ENCODE measurements at regions not wholly inside any gene's neighbourhood (a gene's known extent, or its start where the extent isn't known, plus 50 kb on each side); places are given as distances from the start of the nearest gene placed in this dataset.

DNA sequence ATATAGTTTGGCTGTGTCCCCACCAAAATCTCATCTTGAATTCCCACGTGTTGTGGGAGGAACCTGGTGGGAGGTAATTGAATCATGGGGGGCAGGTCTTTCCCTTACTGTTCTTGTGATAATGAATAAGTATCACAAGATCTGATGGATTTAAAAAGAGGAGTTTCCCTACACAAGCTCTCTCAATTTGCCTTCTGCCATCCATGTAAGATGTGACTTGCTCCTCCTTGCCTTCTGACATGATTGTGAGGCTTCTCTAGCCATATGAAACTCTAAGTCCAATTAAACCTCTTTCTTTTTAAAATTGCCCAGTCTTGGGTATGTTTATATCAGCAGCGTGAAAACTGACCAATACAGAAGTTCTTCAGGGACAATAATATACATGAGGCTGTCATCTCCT, 425.1 kb downstream of the PABPC4L start:
- ChIA-PET CTCF (no interaction called here), POLR2A (no interaction called here)
- DNase-seq (ENCODE audit: extremely low spot score) = no peak

DNA sequence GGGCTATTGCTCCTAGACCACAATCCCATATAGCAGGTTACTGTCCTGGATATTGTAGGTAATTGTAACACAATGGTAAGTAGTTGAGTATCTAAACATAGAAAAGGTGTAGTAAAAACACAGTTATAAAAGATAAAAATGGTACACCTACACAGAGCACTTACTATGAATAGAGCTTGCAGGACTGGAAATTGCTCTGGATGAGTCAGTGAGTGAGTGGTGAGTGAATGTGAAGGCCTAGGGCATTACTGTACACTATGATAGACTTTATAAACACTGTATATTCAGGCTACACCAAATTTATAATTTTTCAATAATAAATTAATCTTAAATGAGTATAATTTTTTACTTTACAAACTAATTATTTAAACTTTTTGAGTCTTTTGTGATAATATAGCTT, 425.7 kb downstream of the PABPC4L start:
- POLR2A ChIA-PET = no interaction called here
- CTCF ChIA-PET = no interaction called here
- no peak for DNase-seq (ENCODE audit: extremely low spot score)
- TF ChIP-seq FOXK2 (IDR thresholded peaks at IDR 0.05) = no peak
- no peak for TF ChIP-seq ARNT (IDR thresholded peaks at IDR 0.05)
- TF ChIP-seq SUZ12 (IDR thresholded peaks at IDR 0.05) = no peak
- TF ChIP-seq NFRKB (IDR thresholded peaks at IDR 0.05) = no peak
- TF ChIP-seq, protein P1, sequence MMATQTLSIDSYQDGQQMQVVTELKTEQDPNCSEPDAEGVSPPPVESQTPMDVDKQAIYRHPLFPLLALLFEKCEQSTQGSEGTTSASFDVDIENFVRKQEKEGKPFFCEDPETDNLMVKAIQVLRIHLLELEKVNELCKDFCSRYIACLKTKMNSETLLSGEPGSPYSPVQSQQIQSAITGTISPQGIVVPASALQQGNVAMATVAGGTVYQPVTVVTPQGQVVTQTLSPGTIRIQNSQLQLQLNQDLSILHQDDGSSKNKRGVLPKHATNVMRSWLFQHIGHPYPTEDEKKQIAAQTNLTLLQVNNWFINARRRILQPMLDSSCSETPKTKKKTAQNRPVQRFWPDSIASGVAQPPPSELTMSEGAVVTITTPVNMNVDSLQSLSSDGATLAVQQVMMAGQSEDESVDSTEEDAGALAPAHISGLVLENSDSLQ (IDR thresholded peaks at IDR 0.05) = no peak
- TF ChIP-seq LEF1 (IDR thresholded peaks at IDR 0.05; ENCODE audit: borderline replicate concordance) = no peak

More for the DNA sequence above, 425.1 kb downstream of the PABPC4L start:
- TF ChIP-seq BHLHE40 (IDR thresholded peaks at IDR 0.05; ENCODE audit: borderline replicate concordance) = no peak
- TF ChIP-seq L3MBTL2 (conservative IDR thresholded peaks at IDR 0.05) = no peak
- no peak for TF ChIP-seq SP1 (IDR thresholded peaks at IDR 0.05)
- TF ChIP-seq LEF1 (IDR thresholded peaks at IDR 0.05; ENCODE audit: borderline replicate concordance) = no peak
- no peak for TF ChIP-seq NFRKB (IDR thresholded peaks at IDR 0.05)
- no peak for TF ChIP-seq SUZ12 (IDR thresholded peaks at IDR 0.05)
- TF ChIP-seq FOXK2 (IDR thresholded peaks at IDR 0.05) = no peak
- no peak for TF ChIP-seq ARNT (IDR thresholded peaks at IDR 0.05)
- no peak for TF ChIP-seq FOXA1 (IDR thresholded peaks at IDR 0.05)
- TF ChIP-seq TARDBP (IDR thresholded peaks at IDR 0.05) = no peak
- no peak for TF ChIP-seq ELF4 (IDR thresholded peaks at IDR 0.05)
- TF ChIP-seq ZNF384 (IDR thresholded peaks at IDR 0.05) = no peak
- TF ChIP-seq, protein P1 (IDR thresholded peaks at IDR 0.05) = no peak
- TF ChIP-seq HDGF (IDR thresholded peaks at IDR 0.05; ENCODE audit: borderline replicate concordance) = no peak
- TF ChIP-seq CTBP1 (IDR thresholded peaks at IDR 0.05; ENCODE audit: borderline replicate concordance) = no peak
- TF ChIP-seq FOXM1 (IDR thresholded peaks at IDR 0.05; ENCODE audit: borderline replicate concordance) = no peak

DNA sequence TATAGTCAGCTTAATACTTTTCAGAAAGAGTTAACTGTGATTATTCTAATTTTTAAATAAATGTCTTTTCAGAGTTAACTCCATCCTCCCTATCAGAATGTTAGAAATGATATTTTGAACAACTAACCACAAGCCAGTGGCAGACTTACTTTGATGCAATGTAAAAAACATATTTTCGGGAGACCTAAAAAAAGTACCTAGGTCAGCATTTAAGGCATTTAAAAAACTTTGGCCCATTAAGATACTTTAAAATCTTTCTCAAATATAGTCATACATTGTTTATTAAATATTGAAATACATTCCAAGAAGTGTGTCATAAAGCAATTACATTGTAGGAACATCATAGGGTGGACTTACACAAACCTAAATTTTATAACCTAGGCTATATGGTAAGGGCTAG, 426.1 kb downstream of the PABPC4L start:
- no peak for DNase-seq (ENCODE audit: extremely low spot score)
- CTCF ChIA-PET = no interaction called here
- POLR2A ChIA-PET = no interaction called here
- TF ChIP-seq TARDBP (IDR thresholded peaks at IDR 0.05) (no peak), BHLHE40 (IDR thresholded peaks at IDR 0.05; ENCODE audit: borderline replicate concordance) (no peak), CTBP1 (IDR thresholded peaks at IDR 0.05; ENCODE audit: borderline replicate concordance) (no peak), ARNT (IDR thresholded peaks at IDR 0.05) (no peak), LEF1 (IDR thresholded peaks at IDR 0.05; ENCODE audit: borderline replicate concordance) (no peak), FOXM1 (IDR thresholded peaks at IDR 0.05; ENCODE audit: borderline replicate concordance) (no peak), NFRKB (IDR thresholded peaks at IDR 0.05) (no peak), L3MBTL2 (conservative IDR thresholded peaks at IDR 0.05) (no peak), ZNF384 (IDR thresholded peaks at IDR 0.05) (no peak), SUZ12 (IDR thresholded peaks at IDR 0.05) (no peak), FOXK2 (IDR thresholded peaks at IDR 0.05) (no peak), ELF4 (IDR thresholded peaks at IDR 0.05) (no peak), HDGF (IDR thresholded peaks at IDR 0.05; ENCODE audit: borderline replicate concordance) (no peak), FOXA1 (IDR thresholded peaks at IDR 0.05) (no peak), SP1 (IDR thresholded peaks at IDR 0.05) (no peak)
- TF ChIP-seq, protein P1 (IDR thresholded peaks at IDR 0.05) = no peak

DNA sequence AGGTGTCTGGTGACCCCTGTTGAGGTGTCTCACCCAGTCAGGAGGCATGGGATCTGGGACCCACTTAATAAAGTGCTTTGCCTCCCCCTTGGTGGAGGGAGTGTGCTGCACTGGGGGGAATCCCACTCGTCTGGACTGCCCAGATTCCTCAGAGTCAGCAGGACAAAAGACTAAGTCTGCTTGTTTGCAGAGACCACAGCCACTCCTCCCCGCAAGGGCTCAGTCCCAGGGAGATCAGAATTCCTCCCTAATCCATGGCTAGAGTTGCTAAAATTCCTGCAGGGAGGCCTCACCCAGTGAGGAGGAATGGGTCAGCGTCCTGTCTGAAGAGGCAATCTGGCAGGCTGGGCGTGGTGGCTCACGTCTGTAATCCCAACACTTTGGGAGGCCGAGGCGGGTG, 442.2 kb downstream of the PABPC4L start:
- TF ChIP-seq FOXM1 (IDR thresholded peaks at IDR 0.05; ENCODE audit: borderline replicate concordance) = no peak
- TF ChIP-seq FOXA1 (IDR thresholded peaks at IDR 0.05) = no peak
- TF ChIP-seq BHLHE40 (IDR thresholded peaks at IDR 0.05; ENCODE audit: borderline replicate concordance) = no peak
- TF ChIP-seq FOXK2 (IDR thresholded peaks at IDR 0.05) = no peak
- no peak for TF ChIP-seq L3MBTL2 (conservative IDR thresholded peaks at IDR 0.05)
- TF ChIP-seq ZNF384 (IDR thresholded peaks at IDR 0.05) = no peak
- no peak for TF ChIP-seq ARNT (IDR thresholded peaks at IDR 0.05)
- TF ChIP-seq LEF1 (IDR thresholded peaks at IDR 0.05; ENCODE audit: borderline replicate concordance) = no peak
- TF ChIP-seq SP1 (IDR thresholded peaks at IDR 0.05) = no peak
- TF ChIP-seq HDGF (IDR thresholded peaks at IDR 0.05; ENCODE audit: borderline replicate concordance) = no peak
- TF ChIP-seq, protein P1 (IDR thresholded peaks at IDR 0.05) = no peak
- no peak for TF ChIP-seq CTBP1 (IDR thresholded peaks at IDR 0.05; ENCODE audit: borderline replicate concordance)
- TF ChIP-seq ELF4 (IDR thresholded peaks at IDR 0.05) = no peak
- no peak for TF ChIP-seq SUZ12 (IDR thresholded peaks at IDR 0.05)
- no peak for TF ChIP-seq TARDBP (IDR thresholded peaks at IDR 0.05)
- no peak for TF ChIP-seq NFRKB (IDR thresholded peaks at IDR 0.05)
- POLR2A ChIA-PET = no interaction called here
- CTCF ChIA-PET = no interaction called here
- DNase-seq (ENCODE audit: extremely low spot score) = no peak

DNA sequence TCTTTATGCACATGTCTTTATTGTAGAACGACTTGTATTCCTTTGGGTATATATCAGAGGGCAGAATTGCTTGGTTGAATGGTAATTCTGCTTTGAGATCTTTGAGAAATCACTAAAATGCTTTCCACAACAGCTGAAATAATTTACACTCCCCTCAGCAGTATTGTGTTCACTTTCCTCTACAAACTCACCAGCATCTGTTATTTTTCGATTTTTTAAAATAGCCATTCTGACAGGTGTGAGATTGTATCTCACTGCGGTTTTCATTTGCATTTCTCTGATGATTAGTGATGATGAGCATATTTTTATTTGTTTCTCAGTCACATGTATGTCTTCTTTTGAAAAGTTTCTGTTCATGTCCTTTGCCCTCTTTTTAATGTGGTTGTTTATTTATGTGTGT, 459.8 kb downstream of the PABPC4L start:
- ChIA-PET POLR2A (no interaction called here), CTCF (no interaction called here)
- no peak for DNase-seq (ENCODE audit: extremely low spot score)
- no peak for TF ChIP-seq L3MBTL2 (conservative IDR thresholded peaks at IDR 0.05)

DNA sequence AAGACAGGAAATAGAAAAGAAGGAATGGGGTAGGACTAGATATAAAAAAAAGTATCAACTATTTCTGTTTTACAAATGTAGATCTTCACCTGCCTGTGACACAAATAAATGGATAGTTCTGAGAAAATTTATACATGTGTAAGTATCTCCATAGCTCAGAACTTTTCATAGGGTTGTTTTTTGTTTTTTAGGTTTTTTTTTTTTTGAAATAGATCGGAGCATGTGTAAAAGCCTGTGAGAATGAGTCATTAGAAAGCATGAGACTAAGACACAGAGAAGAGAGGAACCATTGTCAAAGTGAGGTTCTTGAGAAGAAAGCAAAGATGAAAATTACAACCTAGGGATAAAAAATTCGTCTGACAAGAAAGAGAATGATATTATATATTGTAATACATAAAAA, 481.6 kb downstream of the PABPC4L start:
- DNase-seq (ENCODE audit: extremely low spot score) = no peak
- TF ChIP-seq BHLHE40 (IDR thresholded peaks at IDR 0.05; ENCODE audit: borderline replicate concordance) (no peak), ELF4 (IDR thresholded peaks at IDR 0.05) (no peak)
- ChIA-PET POLR2A (no interaction called here), CTCF (no interaction called here)

Data from HEK293T (cell line).